ENCODE measurements at regions not wholly inside any gene's neighbourhood (a gene's known extent, or its start where the extent isn't known, plus 50 kb on each side); places are given as distances from the start of the nearest gene placed in this dataset.

DNA sequence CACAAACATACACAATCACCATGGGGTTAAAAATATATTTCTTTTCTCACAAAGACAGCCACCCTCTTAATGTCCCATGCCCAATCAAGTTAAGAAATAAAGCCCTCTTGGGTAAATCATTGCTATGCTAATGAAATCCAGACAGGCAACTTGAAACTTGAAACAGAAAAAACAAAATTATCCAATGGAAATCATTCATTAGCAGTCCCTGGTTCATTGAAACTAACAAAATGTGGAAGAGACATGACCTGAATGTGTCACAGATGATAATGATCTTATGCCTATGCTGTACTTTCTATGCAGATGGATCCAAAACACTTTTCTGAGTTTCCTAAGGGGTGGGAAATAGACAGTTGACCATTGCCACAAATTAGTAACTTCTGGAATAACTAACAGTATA is 983.7 kb downstream of the MCTP2 start:
- no peak for TF ChIP-seq EZH2 (IDR thresholded peaks at IDR 0.05; ENCODE audit: borderline replicate concordance, low read length)
- TF ChIP-seq, protein P1, sequence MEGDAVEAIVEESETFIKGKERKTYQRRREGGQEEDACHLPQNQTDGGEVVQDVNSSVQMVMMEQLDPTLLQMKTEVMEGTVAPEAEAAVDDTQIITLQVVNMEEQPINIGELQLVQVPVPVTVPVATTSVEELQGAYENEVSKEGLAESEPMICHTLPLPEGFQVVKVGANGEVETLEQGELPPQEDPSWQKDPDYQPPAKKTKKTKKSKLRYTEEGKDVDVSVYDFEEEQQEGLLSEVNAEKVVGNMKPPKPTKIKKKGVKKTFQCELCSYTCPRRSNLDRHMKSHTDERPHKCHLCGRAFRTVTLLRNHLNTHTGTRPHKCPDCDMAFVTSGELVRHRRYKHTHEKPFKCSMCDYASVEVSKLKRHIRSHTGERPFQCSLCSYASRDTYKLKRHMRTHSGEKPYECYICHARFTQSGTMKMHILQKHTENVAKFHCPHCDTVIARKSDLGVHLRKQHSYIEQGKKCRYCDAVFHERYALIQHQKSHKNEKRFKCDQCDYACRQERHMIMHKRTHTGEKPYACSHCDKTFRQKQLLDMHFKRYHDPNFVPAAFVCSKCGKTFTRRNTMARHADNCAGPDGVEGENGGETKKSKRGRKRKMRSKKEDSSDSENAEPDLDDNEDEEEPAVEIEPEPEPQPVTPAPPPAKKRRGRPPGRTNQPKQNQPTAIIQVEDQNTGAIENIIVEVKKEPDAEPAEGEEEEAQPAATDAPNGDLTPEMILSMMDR (IDR thresholded peaks at IDR 0.05; ENCODE audit: low read length) = no peak
- H3K27ac ChIP-seq (ENCODE audit: low read depth, low read length, poor library complexity, severe bottlenecking) = no peak overlapping the region
- H3K79me2 ChIP-seq (ENCODE audit: insufficient read depth, low read length) = no peaks in the 10 kb centered on the region
- H3K4me1 ChIP-seq (ENCODE audit: insufficient read depth, low read length, severe bottlenecking) = no peaks in the 10 kb centered on the region
- no peak overlapping the region for H2AFZ ChIP-seq (ENCODE audit: low read length)
- no peaks in the 10 kb centered on the region for H3K9me2 ChIP-seq (ENCODE audit: low read depth, low read length)
- H3K36me3 ChIP-seq (ENCODE audit: insufficient read depth, low read length) = no peaks in the 10 kb centered on the region
- H3K9me3 ChIP-seq (ENCODE audit: low read length) = no peaks in the 10 kb centered on the region
- H4K20me1 ChIP-seq (ENCODE audit: insufficient read depth, low read length) = no peaks in the 10 kb centered on the region
- H3K27me3 ChIP-seq (ENCODE audit: insufficient read depth, low read length) = no peaks in the 10 kb centered on the region
- no peak overlapping the region for H3K9ac ChIP-seq (ENCODE audit: low read length)
- H3K4me3 ChIP-seq (ENCODE audit: low read depth, low read length, poor library complexity, severe bottlenecking) = no peak overlapping the region
- H3F3A ChIP-seq (ENCODE audit: insufficient read depth, low read length) = no peaks in the 10 kb centered on the region
- no peak overlapping the region for H3K4me2 ChIP-seq (ENCODE audit: low read length)

DNA sequence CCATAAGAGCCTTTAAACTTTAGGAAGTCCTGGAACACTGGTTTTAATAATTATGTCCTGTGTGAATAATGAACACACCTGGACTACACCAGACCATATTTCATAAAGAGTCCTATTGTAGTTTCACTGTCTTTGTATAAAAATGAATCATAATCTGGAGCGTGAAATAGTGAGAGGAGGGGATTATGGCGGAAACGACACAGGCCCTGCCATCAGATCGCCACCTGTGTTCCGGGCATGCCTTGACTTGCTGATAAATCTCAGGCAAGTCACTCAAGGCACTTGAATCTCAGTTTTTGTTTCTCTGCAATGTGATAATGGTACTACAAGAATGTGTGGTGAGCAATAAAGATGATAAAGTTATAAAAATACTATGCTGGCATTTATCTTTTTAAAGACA is 995.5 kb downstream of the MCTP2 start:
- no peak for TF ChIP-seq EZH2 (IDR thresholded peaks at IDR 0.05; ENCODE audit: borderline replicate concordance, low read length)
- TF ChIP-seq, protein P1 (IDR thresholded peaks at IDR 0.05; ENCODE audit: low read length) = no peak
- Histone ChIP-seq H3K4me1 (ENCODE audit: insufficient read depth, low read length, severe bottlenecking) (no peaks in the 10 kb centered on the region), H3K9me3 (ENCODE audit: low read length) (no peaks in the 10 kb centered on the region), H3K4me2 (ENCODE audit: low read length) (no peak overlapping the region), H4K20me1 (ENCODE audit: insufficient read depth, low read length) (no peaks in the 10 kb centered on the region), H3F3A (ENCODE audit: insufficient read depth, low read length) (no peaks in the 10 kb centered on the region), H2AFZ (ENCODE audit: low read length) (no peak overlapping the region), H3K9ac (ENCODE audit: low read length) (no peak overlapping the region), H3K27me3 (ENCODE audit: insufficient read depth, low read length) (no peaks in the 10 kb centered on the region), H3K27ac (ENCODE audit: low read depth, low read length, poor library complexity, severe bottlenecking) (no peak overlapping the region), H3K36me3 (ENCODE audit: insufficient read depth, low read length) (no peaks in the 10 kb centered on the region), H3K4me3 (ENCODE audit: low read depth, low read length, poor library complexity, severe bottlenecking) (no peak overlapping the region), H3K79me2 (ENCODE audit: insufficient read depth, low read length) (no peaks in the 10 kb centered on the region), H3K9me2 (ENCODE audit: low read depth, low read length) (no peaks in the 10 kb centered on the region)

DNA sequence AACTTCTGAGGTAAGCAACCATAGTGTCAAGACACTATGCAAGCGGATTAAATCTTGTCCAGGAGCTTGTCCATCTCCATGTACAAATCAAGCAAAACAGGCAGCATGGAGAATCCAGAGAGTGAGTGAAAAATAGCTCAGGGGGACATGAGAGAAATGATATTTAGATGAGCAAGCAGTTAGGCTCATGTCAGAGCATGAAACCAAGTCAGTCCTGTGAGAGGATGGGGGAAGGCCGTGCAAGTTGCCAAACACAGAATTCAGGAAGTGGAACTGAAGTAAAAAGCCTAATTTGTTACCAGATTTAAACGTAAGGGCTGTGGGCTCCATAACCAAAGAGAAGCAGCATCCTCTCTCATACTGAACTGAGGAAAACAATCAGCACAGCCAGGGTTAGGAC is 995.9 kb downstream of the MCTP2 start:
- Histone ChIP-seq H3K9ac (ENCODE audit: low read length) (no peak overlapping the region), H3K27ac (ENCODE audit: low read depth, low read length, poor library complexity, severe bottlenecking) (no peak overlapping the region), H3K27me3 (ENCODE audit: insufficient read depth, low read length) (no peaks in the 10 kb centered on the region), H3K4me1 (ENCODE audit: insufficient read depth, low read length, severe bottlenecking) (no peaks in the 10 kb centered on the region), H3K9me2 (ENCODE audit: low read depth, low read length) (no peaks in the 10 kb centered on the region), H3K4me2 (ENCODE audit: low read length) (no peak overlapping the region), H3K79me2 (ENCODE audit: insufficient read depth, low read length) (no peaks in the 10 kb centered on the region), H4K20me1 (ENCODE audit: insufficient read depth, low read length) (no peaks in the 10 kb centered on the region), H3K36me3 (ENCODE audit: insufficient read depth, low read length) (no peaks in the 10 kb centered on the region), H3K4me3 (ENCODE audit: low read depth, low read length, poor library complexity, severe bottlenecking) (no peak overlapping the region), H3K9me3 (ENCODE audit: low read length) (no peaks in the 10 kb centered on the region), H3F3A (ENCODE audit: insufficient read depth, low read length) (no peaks in the 10 kb centered on the region), H2AFZ (ENCODE audit: low read length) (no peak overlapping the region)
- no peak for TF ChIP-seq EZH2 (IDR thresholded peaks at IDR 0.05; ENCODE audit: borderline replicate concordance, low read length)
- TF ChIP-seq, protein P1 (IDR thresholded peaks at IDR 0.05; ENCODE audit: low read length) = no peak
